Chondrocyte (in vitro differentiated cells): ENCODE measurements at regions not wholly inside any gene's neighbourhood (a gene's known extent, or its start where the extent isn't known, plus 50 kb on each side); places are given as distances from the start of the nearest gene placed in this dataset.
A peak's percentile ranks its signal among the peaks of the same experiment; 100 is the strongest.

Experiments
- DNase-seq: peaks from one replicate; pipeline ENCODE4 v3.0.0; 2021; ENCODE audit warnings: mixed read lengths, low spot score
- H3K27ac Mint-ChIP-seq: one replicate; pipeline ENCODE4 v1.8.0; 2021; ENCODE audit warnings: mild to moderate bottlenecking, moderate library complexity, mixed read lengths; ENCODE audit not compliant: unreplicated experiment
- H3K27me3 Mint-ChIP-seq: 2 replicates; pipeline ENCODE4 v1.8.0; 2021; ENCODE audit warnings: low read depth, mixed read lengths
- H3K36me3 Mint-ChIP-seq: 2 replicates; pipeline ENCODE4 v1.8.0; 2021; ENCODE audit warnings: low read depth, mixed read lengths
- H3K4me1 Mint-ChIP-seq: 2 replicates; pipeline ENCODE4 v1.8.0; 2021; ENCODE audit warnings: low read depth, mild to moderate bottlenecking, mixed read lengths
- H3K4me3 Mint-ChIP-seq: one replicate; pipeline ENCODE4 v1.8.0; 2021; ENCODE audit warnings: mild to moderate bottlenecking, moderate library complexity, mixed read lengths; ENCODE audit not compliant: unreplicated experiment
- H3K9me3 Mint-ChIP-seq: 2 replicates; pipeline ENCODE4 v1.8.0; 2021; ENCODE audit warnings: low read depth, mixed read lengths
- TF ChIP-seq, protein P1 (sequence below): fragments of 200-600 bp; sonication (generic); IDR thresholded peaks from 2 replicates; pipeline ENCODE4 v1.5.0; 2021; ENCODE audit warnings: antibody characterized with exemption, mild to moderate bottlenecking, moderate library complexity

DNA sequence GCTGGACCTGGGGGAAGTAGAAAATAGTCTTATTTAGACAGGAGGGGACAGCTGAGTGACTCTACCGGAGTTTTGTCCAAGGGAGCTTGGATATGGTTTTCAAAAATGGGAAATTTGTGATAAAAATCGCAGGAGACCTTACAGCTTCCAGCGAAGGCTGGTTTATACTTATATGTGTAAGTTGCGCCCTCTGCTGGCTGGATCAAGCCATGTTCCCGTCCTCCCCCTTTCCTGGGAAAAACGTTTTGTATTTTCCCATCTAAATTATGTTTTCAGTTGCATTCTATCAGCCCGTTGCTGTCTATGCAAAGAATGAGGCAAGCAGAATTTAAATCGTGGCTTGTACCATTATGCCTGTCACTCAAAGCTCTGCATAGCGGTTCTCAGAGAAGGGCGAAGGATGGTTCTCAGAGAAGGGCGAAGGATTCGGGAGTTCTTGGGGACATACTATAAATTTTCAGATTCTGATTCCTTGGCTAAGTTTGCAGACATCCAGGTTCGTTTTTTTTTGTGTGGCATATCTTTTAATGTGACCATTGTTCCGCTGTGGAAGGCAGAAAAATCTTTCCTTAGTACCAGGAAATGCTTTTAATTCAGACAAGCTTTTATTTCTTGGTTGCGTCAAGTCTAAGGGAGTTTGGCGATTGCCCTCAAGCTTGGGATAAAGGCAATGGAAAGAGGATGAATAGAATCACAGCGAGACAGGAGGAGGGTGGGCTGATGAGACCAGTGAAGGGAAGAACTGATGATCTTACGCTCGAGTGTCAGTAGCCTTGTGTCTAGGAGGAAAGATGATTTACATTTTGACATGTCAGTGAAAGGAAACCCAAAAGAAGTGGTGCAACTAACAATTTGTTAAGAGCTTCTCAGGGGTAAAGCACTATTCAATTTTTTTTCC, 128.5 kb upstream of the ARX start:
- no peak overlapping the region for H3K27ac Mint-ChIP-seq
- peaks cover 3% of the 10 kb centered on the region for H3K9me3 Mint-ChIP-seq
- H3K4me1 Mint-ChIP-seq, result peaks cover 12% of the 10 kb centered on the region
- peak overlapping the region; percentile 55 for H3K4me3 Mint-ChIP-seq
- no peak for DNase-seq
- TF ChIP-seq, protein P1, sequence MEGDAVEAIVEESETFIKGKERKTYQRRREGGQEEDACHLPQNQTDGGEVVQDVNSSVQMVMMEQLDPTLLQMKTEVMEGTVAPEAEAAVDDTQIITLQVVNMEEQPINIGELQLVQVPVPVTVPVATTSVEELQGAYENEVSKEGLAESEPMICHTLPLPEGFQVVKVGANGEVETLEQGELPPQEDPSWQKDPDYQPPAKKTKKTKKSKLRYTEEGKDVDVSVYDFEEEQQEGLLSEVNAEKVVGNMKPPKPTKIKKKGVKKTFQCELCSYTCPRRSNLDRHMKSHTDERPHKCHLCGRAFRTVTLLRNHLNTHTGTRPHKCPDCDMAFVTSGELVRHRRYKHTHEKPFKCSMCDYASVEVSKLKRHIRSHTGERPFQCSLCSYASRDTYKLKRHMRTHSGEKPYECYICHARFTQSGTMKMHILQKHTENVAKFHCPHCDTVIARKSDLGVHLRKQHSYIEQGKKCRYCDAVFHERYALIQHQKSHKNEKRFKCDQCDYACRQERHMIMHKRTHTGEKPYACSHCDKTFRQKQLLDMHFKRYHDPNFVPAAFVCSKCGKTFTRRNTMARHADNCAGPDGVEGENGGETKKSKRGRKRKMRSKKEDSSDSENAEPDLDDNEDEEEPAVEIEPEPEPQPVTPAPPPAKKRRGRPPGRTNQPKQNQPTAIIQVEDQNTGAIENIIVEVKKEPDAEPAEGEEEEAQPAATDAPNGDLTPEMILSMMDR, result peak; percentile 97
- H3K36me3 Mint-ChIP-seq, result no peaks in the 10 kb centered on the region
- H3K27me3 Mint-ChIP-seq, result peaks cover 56% of the 10 kb centered on the region

DNA sequence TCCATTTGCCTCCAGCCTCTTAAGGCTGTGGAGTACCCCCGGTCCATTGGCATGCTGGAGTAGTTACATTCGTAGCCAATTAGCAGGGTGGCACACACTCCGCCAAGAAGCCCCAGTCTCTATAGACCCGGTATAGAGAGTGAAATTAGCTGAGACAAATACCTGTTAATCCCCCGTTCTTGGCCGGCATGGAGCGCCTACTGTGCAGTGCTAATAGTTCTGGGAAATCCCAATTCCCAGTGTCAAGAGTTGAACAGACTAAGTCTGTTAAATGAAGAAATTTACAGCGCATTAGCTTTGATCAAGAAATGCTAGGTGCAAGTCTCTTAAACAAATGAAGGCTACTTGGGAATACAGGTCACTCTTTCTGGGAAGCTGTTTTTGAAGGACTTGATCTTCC, 127.8 kb upstream of the ARX start:
- H3K4me3 Mint-ChIP-seq, result no peak overlapping the region
- peaks cover 3% of the 10 kb centered on the region for H3K9me3 Mint-ChIP-seq
- peaks cover 56% of the 10 kb centered on the region for H3K27me3 Mint-ChIP-seq
- H3K4me1 Mint-ChIP-seq, result peaks cover 12% of the 10 kb centered on the region
- DNase-seq, result no peak
- no peak overlapping the region for H3K27ac Mint-ChIP-seq
- TF ChIP-seq, protein P1, result no peak
- H3K36me3 Mint-ChIP-seq, result no peaks in the 10 kb centered on the region

DNA sequence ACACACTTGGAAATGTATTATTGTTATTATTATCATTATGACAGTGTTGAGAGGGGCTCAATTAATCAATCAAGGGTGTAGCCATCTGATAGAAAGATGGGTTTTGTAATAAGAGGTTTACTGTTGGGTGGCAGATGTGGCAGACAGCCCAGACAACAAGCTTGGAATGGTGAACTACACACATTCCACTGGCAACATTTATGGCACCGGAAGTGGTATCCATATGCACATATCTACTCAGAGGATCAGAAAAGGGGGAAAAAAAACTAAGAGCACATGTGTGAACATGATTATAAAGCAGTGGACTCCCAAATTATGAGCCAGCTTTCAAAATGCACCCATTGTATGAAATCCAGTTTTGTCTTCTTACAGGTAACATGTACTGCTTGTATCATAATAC, 125.9 kb upstream of the ARX start:
- H3K4me3 Mint-ChIP-seq, result no peak overlapping the region

DNA sequence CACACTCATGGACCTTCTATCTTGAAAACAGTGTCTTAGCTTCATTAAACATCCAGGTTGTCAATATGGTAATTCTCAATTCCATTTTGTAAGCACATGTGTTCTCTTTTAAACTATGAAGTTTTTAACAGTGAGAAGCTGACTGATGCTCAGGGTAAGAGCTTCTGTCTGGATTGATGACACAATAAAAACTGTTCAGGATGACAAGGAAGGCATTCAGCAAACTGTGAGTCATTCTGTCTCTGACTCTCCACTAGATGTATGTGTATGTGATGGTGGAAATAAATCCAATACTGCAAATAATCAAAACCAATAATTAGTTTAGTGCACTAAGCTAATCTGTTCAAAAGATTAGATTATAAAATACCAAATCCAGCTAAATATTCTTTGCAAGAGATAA, 115.3 kb upstream of the ARX start:
- TF ChIP-seq, protein P1, result no peak
- Mint-ChIP-seq H3K9me3 (no peaks in the 10 kb centered on the region), H3K4me1 (no peaks in the 10 kb centered on the region), H3K4me3 (no peak overlapping the region), H3K27me3 (peaks cover 33% of the 10 kb centered on the region), H3K27ac (no peak overlapping the region), H3K36me3 (no peaks in the 10 kb centered on the region)
- DNase-seq, result no peak

More for the DNA sequence above, 125.9 kb upstream of the ARX start:
- Mint-ChIP-seq H3K27ac (no peak overlapping the region), H3K36me3 (no peaks in the 10 kb centered on the region), H3K9me3 (no peaks in the 10 kb centered on the region), H3K4me1 (peaks cover 12% of the 10 kb centered on the region), H3K27me3 (peaks cover 50% of the 10 kb centered on the region)
- TF ChIP-seq, protein P1, result no peak
- DNase-seq, result no peak

DNA sequence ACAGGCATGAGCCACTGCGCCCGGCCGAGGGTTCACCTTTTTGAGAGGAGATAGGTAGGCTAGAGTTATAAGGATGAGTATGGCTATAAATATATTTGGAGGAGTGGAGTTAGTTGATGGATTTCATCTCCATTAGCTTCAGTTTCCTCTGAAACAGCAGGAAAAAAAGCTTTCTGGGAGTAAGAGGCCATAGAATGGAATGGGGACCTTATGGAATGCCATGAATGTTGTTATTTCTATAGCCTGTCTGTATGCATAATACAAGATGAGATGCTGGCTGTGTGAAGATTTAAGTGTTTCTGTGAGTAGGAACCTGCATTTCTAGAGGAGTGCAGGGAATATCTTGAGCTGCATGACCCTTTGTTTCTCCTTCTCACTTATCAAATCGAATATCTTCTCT, 114.9 kb upstream of the ARX start:
- H3K36me3 Mint-ChIP-seq, result no peaks in the 10 kb centered on the region
- TF ChIP-seq, protein P1, result no peak
- no peaks in the 10 kb centered on the region for H3K9me3 Mint-ChIP-seq
- no peak overlapping the region for H3K4me3 Mint-ChIP-seq
- peaks cover 32% of the 10 kb centered on the region for H3K27me3 Mint-ChIP-seq
- DNase-seq, result no peak
- H3K4me1 Mint-ChIP-seq, result no peaks in the 10 kb centered on the region
- no peak overlapping the region for H3K27ac Mint-ChIP-seq
